GM12872 (cell line): ENCODE measurements at regions not wholly inside any gene's neighbourhood (a gene's known extent, or its start where the extent isn't known, plus 50 kb on each side); places are given as distances from the start of the nearest gene placed in this dataset.

Experiments
- TF ChIP-seq, protein P1 (sequence below): IDR thresholded peaks from 3 replicates; pipeline ENCODE4 v1.5.1; 2011; ENCODE audit warnings: low read depth, mild to moderate bottlenecking, low read length, moderate library complexity; ENCODE audit not compliant: insufficient read depth

DNA sequence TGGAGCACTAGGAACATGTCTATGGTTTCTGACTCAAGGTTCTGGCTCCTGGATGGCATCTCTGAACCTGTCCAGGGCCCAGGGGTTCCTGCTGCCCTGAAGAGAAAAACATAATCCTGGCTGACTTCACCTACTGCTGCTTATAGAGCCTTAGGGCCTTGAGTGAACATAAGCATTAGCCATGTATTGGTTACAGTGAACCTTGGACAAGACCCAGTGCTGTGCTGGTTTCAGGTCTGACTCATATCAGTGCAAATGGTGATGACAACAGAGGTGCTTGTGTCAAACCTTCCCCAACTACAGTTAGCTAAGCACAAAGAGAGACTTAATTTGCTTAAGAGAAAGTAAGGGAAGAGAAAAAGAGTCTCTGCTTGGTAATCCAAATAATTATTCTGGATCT is 1047.2 kb downstream of the GLUD2 start:
- TF ChIP-seq, protein P1, sequence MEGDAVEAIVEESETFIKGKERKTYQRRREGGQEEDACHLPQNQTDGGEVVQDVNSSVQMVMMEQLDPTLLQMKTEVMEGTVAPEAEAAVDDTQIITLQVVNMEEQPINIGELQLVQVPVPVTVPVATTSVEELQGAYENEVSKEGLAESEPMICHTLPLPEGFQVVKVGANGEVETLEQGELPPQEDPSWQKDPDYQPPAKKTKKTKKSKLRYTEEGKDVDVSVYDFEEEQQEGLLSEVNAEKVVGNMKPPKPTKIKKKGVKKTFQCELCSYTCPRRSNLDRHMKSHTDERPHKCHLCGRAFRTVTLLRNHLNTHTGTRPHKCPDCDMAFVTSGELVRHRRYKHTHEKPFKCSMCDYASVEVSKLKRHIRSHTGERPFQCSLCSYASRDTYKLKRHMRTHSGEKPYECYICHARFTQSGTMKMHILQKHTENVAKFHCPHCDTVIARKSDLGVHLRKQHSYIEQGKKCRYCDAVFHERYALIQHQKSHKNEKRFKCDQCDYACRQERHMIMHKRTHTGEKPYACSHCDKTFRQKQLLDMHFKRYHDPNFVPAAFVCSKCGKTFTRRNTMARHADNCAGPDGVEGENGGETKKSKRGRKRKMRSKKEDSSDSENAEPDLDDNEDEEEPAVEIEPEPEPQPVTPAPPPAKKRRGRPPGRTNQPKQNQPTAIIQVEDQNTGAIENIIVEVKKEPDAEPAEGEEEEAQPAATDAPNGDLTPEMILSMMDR, result no peak

GRCh38 chrX:122113376-122113775 is 1066.0 kb downstream of the GLUD2 start:
- TF ChIP-seq, protein P1, result no peak

DNA sequence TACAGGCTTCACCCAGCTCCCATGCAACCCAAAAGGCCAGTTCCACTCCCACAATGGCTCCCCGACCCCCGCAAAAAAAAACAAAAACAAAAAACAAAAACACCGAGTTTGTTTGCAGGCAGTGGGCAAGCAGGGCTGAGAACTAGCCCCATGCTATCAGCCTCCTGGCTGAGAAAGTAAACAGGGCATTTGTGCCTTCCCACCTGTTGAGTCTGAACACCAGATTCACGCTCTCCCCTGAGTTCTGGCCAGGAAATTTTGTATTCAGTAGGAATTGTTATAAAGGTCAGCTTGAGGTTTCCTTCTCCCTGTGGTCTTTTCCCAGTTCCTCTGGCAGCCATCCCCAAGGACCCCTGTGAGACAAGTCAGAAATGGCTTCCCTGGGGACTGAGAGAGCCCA is 1066.5 kb downstream of the GLUD2 start:
- TF ChIP-seq, protein P1, result no peak

- TF ChIP-seq, protein P1, result no peak
These were observed 1068.2 kb downstream of the GLUD2 start for GRCh38 chrX:122115604-122116003.

DNA sequence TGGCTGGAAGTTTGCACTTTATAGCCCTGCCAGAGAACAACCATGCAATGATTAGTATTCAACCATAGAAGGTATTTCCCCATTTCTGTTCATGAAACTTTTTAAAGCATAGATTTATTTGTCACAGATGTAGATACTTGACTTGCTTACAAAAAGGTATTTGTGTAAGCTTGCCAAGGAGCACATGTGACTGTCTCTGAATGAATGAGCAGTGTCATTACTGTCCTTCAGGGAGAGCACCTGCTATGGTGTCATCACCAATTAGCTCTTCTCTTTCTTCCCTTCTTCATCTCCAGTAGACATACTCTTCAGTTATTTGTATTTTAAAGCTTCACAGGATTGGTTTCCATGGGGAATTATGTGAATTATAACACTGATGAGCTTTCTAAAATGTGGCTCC is 1064.7 kb upstream of the GRIA3 start:
- TF ChIP-seq, protein P1, result no peak

DNA sequence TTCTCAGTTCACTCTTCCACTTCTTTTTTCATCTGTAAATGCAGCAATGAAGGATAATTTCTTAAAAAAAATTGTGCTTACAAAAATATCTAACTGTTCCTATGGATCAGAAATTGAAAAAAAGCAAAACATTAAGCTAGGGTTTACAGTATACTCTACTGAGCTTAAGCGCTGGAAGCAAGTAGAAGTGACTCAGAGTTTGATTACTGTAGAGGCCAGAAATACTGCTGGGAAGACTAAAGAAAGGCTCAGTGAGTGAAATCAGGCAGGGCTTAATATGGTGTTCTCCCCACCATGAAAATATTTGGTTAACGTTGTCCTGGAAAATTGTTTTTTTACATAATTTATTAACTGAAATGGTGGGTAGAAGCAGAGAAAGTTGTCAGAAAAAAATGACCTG is 1061.8 kb upstream of the GRIA3 start:
- TF ChIP-seq, protein P1, result no peak

DNA sequence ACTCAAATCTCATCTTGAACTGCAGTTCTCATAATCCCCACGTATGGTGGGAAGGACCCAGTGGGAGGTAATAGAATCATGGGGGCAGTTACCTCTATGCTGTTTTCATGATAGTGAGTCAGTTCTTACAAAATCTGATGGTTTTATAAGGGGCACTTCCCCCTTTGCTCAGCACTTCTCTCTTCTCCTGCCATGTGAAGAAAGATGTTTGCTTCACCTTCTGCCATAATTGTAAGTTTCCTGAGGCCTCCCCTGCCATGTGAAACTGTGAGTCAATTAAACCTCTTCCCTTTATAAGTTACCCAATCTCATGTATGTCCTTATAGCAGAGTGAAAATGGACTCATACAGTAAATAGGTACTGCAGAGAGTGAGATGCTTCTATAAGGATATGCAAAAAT is 1050.6 kb upstream of the GRIA3 start:
- TF ChIP-seq, protein P1, result no peak

DNA sequence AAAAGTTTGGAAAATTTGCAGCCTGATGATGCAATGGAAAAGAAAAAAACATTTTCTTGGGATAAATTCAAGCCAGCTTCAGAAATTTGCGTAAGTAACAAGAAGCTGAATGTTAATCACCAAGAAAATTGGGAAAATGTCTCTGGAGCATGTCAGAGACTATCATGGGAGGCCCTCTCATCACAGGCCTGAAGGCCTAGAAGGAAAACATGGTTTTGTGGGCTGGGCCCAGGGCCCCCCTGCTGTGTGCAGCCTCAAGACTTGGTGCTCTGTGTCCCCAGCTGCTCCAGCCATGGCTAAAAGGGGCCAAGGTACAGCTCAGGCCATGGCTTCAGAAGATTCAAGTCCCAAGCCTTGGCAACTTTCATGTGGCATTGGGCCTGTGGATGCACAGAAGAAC is 1049.8 kb upstream of the GRIA3 start:
- TF ChIP-seq, protein P1, result no peak
